GM10266 (cell line): ENCODE measurements at regions not wholly inside any gene's neighbourhood (a gene's known extent, or its start where the extent isn't known, plus 50 kb on each side); places are given as distances from the start of the nearest gene placed in this dataset.

Source experiments
- DNase-seq: peaks from one replicate; pipeline ENCODE4 v3.0.0; 2012; ENCODE audit errors: extremely low spot score
- CTCF ChIP-seq: IDR thresholded peaks from 2 replicates; pipeline ENCODE4 v1.5.1; 2012; ENCODE audit warnings: mild to moderate bottlenecking, low read depth; ENCODE audit not compliant: control insufficient read depth, insufficient read depth; ENCODE audit errors: missing control alignments

- TF ChIP-seq CTCF, result no peak
- no peak for DNase-seq
Measured at GRCh38 chr4:31530555-31530954, 810.4 kb downstream of the PCDH7 start.

- TF ChIP-seq CTCF, result no peak
- no peak for DNase-seq
Measured at GRCh38 chr4:31538877-31539276, 818.7 kb downstream of the PCDH7 start.

GRCh38 chr4:31539284-31540069 lies 819.3 kb downstream of the PCDH7 start:
- no peak for DNase-seq
- TF ChIP-seq CTCF, result no peak

GRCh38 chr4:31545330-31545729 lies 825.2 kb downstream of the PCDH7 start:
- TF ChIP-seq CTCF, result no peak

GRCh38 chr4:31545755-31546154 lies 825.6 kb downstream of the PCDH7 start:
- DNase-seq, result no peak
- no peak for TF ChIP-seq CTCF

More at GRCh38 chr4:31545330-31545729, 825.2 kb downstream of the PCDH7 start:
- DNase-seq, result no peak

- DNase-seq, result no peak
- TF ChIP-seq CTCF, result no peak
Measured at GRCh38 chr4:31548021-31548420, 827.9 kb downstream of the PCDH7 start.

GRCh38 chr4:31548823-31549222 lies 828.7 kb downstream of the PCDH7 start:
- no peak for TF ChIP-seq CTCF
- DNase-seq, result no peak
